ENCODE measurements at regions not wholly inside any gene's neighbourhood (a gene's known extent, or its start where the extent isn't known, plus 50 kb on each side); places are given as distances from the start of the nearest gene placed in this dataset.

- Histone ChIP-seq H3K36me3 (ENCODE audit: control insufficient read depth, insufficient read depth, low read length) (peaks cover 9% of the 10 kb centered on the region), H3K4me3 (replicated peaks; ENCODE audit: low read depth, low read length) (no peak overlapping the region), H3K27me3 (replicated peaks; ENCODE audit: control insufficient read depth, insufficient read depth, low read length) (no peaks in the 10 kb centered on the region)
- no peak for TF ChIP-seq CTCF (IDR thresholded peaks at IDR 0.05; ENCODE audit: insufficient read depth, low read length, poor library complexity, severe bottlenecking)
- DNase-seq (ENCODE audit: extremely low read depth, insufficient read length): no peak
These were observed 245.5 kb downstream of the BRD1 start for GRCh38 chr22:49582181-49582580.

- TF ChIP-seq CTCF (IDR thresholded peaks at IDR 0.05; ENCODE audit: insufficient read depth, low read length, poor library complexity, severe bottlenecking): no peak
- DNase-seq (ENCODE audit: extremely low read depth, insufficient read length): no peak
- Histone ChIP-seq H3K27me3 (replicated peaks; ENCODE audit: control insufficient read depth, insufficient read depth, low read length) (no peaks in the 10 kb centered on the region), H3K4me3 (replicated peaks; ENCODE audit: low read depth, low read length) (no peak overlapping the region), H3K36me3 (ENCODE audit: control insufficient read depth, insufficient read depth, low read length) (peaks cover 2% of the 10 kb centered on the region)
These were observed 247.6 kb downstream of the BRD1 start for GRCh38 chr22:49580024-49580423.

- DNase-seq (ENCODE audit: extremely low read depth, insufficient read length): no peak
- peaks cover 5% of the 10 kb centered on the region for H3K36me3 ChIP-seq (ENCODE audit: control insufficient read depth, insufficient read depth, low read length)
- no peaks in the 10 kb centered on the region for H3K27me3 ChIP-seq (replicated peaks; ENCODE audit: control insufficient read depth, insufficient read depth, low read length)
- no peak overlapping the region for H3K4me3 ChIP-seq (replicated peaks; ENCODE audit: low read depth, low read length)
- no peak for TF ChIP-seq CTCF (IDR thresholded peaks at IDR 0.05; ENCODE audit: insufficient read depth, low read length, poor library complexity, severe bottlenecking)
These were observed 250.3 kb downstream of the BRD1 start for GRCh38 chr22:49577168-49578060.

GRCh38 chr22:49576241-49577141, 251.2 kb downstream of the BRD1 start:
- no peak for DNase-seq (ENCODE audit: extremely low read depth, insufficient read length)
- TF ChIP-seq CTCF (IDR thresholded peaks at IDR 0.05; ENCODE audit: insufficient read depth, low read length, poor library complexity, severe bottlenecking): no peak
- H3K4me3 ChIP-seq (replicated peaks; ENCODE audit: low read depth, low read length): no peak overlapping the region
- H3K27me3 ChIP-seq (replicated peaks; ENCODE audit: control insufficient read depth, insufficient read depth, low read length): no peaks in the 10 kb centered on the region
- peaks cover 5% of the 10 kb centered on the region for H3K36me3 ChIP-seq (ENCODE audit: control insufficient read depth, insufficient read depth, low read length)

GRCh38 chr22:49575703-49576081, 252.0 kb downstream of the BRD1 start:
- Histone ChIP-seq H3K36me3 (ENCODE audit: control insufficient read depth, insufficient read depth, low read length) (peaks cover 5% of the 10 kb centered on the region), H3K27me3 (replicated peaks; ENCODE audit: control insufficient read depth, insufficient read depth, low read length) (no peaks in the 10 kb centered on the region), H3K4me3 (replicated peaks; ENCODE audit: low read depth, low read length) (no peak overlapping the region)
- no peak for DNase-seq (ENCODE audit: extremely low read depth, insufficient read length)
- no peak for TF ChIP-seq CTCF (IDR thresholded peaks at IDR 0.05; ENCODE audit: insufficient read depth, low read length, poor library complexity, severe bottlenecking)
